Smooth muscle cell (in vitro differentiated cells): ENCODE measurements at regions not wholly inside any gene's neighbourhood (a gene's known extent, or its start where the extent isn't known, plus 50 kb on each side); places are given as distances from the start of the nearest gene placed in this dataset.
"Not testable (repeated sequence)": the region's sequence is repeated elsewhere in the genome, so short reads cannot be mapped to it uniquely, and the experiment has no call there.

Source experiments
- DNase-seq: peaks from one replicate; lab custom pipeline; 2025; ENCODE audit not compliant: unreplicated experiment; lab: John Stamatoyannopoulos, UW
- H2AFZ ChIP-seq: fragments of 200-600 bp; sonication (generic); 2 replicates; pipeline ENCODE4 v1.6.0; 2016; ENCODE audit warnings: antibody characterized with exemption, low read depth, mild to moderate bottlenecking
- H3F3A ChIP-seq: fragments of 200-600 bp; sonication (generic); 2 replicates; pipeline ENCODE4 v1.6.0; 2017; ENCODE audit warnings: antibody characterized with exemption, low read depth
- H3K27ac ChIP-seq: fragments of 200-600 bp; sonication (generic); 2 replicates; pipeline ENCODE4 v1.5.1; 2016; ENCODE audit warnings: low read depth, mild to moderate bottlenecking
- H3K27me3 ChIP-seq: fragments of 200-600 bp; sonication (generic); 2 replicates; pipeline ENCODE4 v1.6.1; 2016; ENCODE audit warnings: low read depth, mild to moderate bottlenecking
- H3K36me3 ChIP-seq: fragments of 200-600 bp; sonication (generic); 2 replicates; pipeline ENCODE4 v1.5.1; 2016; ENCODE audit warnings: low read depth
- H3K4me1 ChIP-seq: fragments of 200-600 bp; sonication (generic); 2 replicates; pipeline ENCODE4 v1.5.1; 2016; ENCODE audit warnings: low read depth
- H3K4me2 ChIP-seq: fragments of 200-600 bp; sonication (generic); 2 replicates; pipeline ENCODE4 v1.6.0; 2016; ENCODE audit warnings: mild to moderate bottlenecking
- H3K4me3 ChIP-seq: fragments of 200-600 bp; sonication (generic); 2 replicates; pipeline ENCODE4 v1.5.1; 2016; ENCODE audit warnings: mild to moderate bottlenecking
- H3K79me2 ChIP-seq: fragments of 200-600 bp; sonication (generic); 2 replicates; pipeline ENCODE4 v1.6.0; 2016; ENCODE audit warnings: low read depth, mild to moderate bottlenecking
- H3K9ac ChIP-seq: fragments of 200-600 bp; sonication (generic); 2 replicates; pipeline ENCODE4 v1.6.0; 2016; ENCODE audit warnings: low read depth
- H3K9me3 ChIP-seq: fragments of 200-600 bp; sonication (generic); replicated peaks from 2 replicates; pipeline ENCODE4 v1.5.1; 2016; ENCODE audit warnings: low read depth
- H4K20me1 ChIP-seq: fragments of 200-600 bp; sonication (generic); 2 replicates; pipeline ENCODE4 v1.6.0; 2016; ENCODE audit warnings: low read depth
- CTCF ChIP-seq: fragments of 200-600 bp; sonication (generic); IDR thresholded peaks from 2 replicates; pipeline ENCODE4 v1.5.1; 2017; ENCODE audit warnings: borderline replicate concordance, mild to moderate bottlenecking, antibody characterized with exemption; ENCODE audit not compliant: insufficient read depth, poor library complexity, severe bottlenecking
- WGBS: methylation state at CpG from one replicate; pipeline ENCODE4 v1.1.7; 2016; ENCODE audit warnings: low lambda C conversion rate; 5-methylcytosine and 5-hydroxymethylcytosine counted together

GRCh38 chr12:58106195-58106594 is 164.8 kb downstream of the ATP23 start:
- H3K9ac ChIP-seq, result no peak overlapping the region
- WGBS, result 93% methylated on average over 3 of the region's 3 CpGs
- H3K27ac ChIP-seq, result no peak overlapping the region
- H4K20me1 ChIP-seq, result no peaks in the 10 kb centered on the region
- H3K4me1 ChIP-seq, result no peaks in the 10 kb centered on the region
- H3K79me2 ChIP-seq, result no peaks in the 10 kb centered on the region
- H3K4me3 ChIP-seq, result no peak overlapping the region
- H2AFZ ChIP-seq, result no peak overlapping the region
- no peaks in the 10 kb centered on the region for H3K9me3 ChIP-seq
- TF ChIP-seq CTCF, result no peak
- H3K36me3 ChIP-seq, result no peaks in the 10 kb centered on the region
- no peak overlapping the region for H3K4me2 ChIP-seq
- no peaks in the 10 kb centered on the region for H3F3A ChIP-seq
- H3K27me3 ChIP-seq, result no peaks in the 10 kb centered on the region
- no peak for DNase-seq

GRCh38 chr12:58117201-58117600 is 175.8 kb downstream of the ATP23 start:
- Histone ChIP-seq H3K9me3 (no peaks in the 10 kb centered on the region), H3K27ac (no peak overlapping the region), H4K20me1 (no peaks in the 10 kb centered on the region), H3K4me1 (no peaks in the 10 kb centered on the region), H3K4me3 (no peak overlapping the region), H3K36me3 (no peaks in the 10 kb centered on the region), H3K79me2 (no peaks in the 10 kb centered on the region), H3K27me3 (no peaks in the 10 kb centered on the region), H3K9ac (no peak overlapping the region), H3K4me2 (no peak overlapping the region), H2AFZ (no peak overlapping the region), H3F3A (no peaks in the 10 kb centered on the region)
- DNase-seq, result no peak
- TF ChIP-seq CTCF, result no peak
- WGBS, result 80% methylated on average over 3 of the region's 3 CpGs

- H3K36me3 ChIP-seq, result no peaks in the 10 kb centered on the region
- no peak overlapping the region for H3K4me3 ChIP-seq
- no peak overlapping the region for H2AFZ ChIP-seq
- no peak overlapping the region for H3K27ac ChIP-seq
- no peaks in the 10 kb centered on the region for H4K20me1 ChIP-seq
- H3K79me2 ChIP-seq, result no peaks in the 10 kb centered on the region
- WGBS, result 85% methylated on average over 4 of the region's 4 CpGs
- H3F3A ChIP-seq, result no peaks in the 10 kb centered on the region
- no peaks in the 10 kb centered on the region for H3K27me3 ChIP-seq
- no peak overlapping the region for H3K4me2 ChIP-seq
- no peaks in the 10 kb centered on the region for H3K9me3 ChIP-seq
- no peak overlapping the region for H3K9ac ChIP-seq
- no peak for TF ChIP-seq CTCF
- H3K4me1 ChIP-seq, result no peaks in the 10 kb centered on the region
- no peak for DNase-seq
Observed at GRCh38 chr12:58117667-58118066, 176.3 kb downstream of the ATP23 start.

- not testable (repeated sequence) for H4K20me1 ChIP-seq, H3K4me1 ChIP-seq, H3K79me2 ChIP-seq, DNase-seq, H3K9me3 ChIP-seq, H3K27me3 ChIP-seq, H3K4me3 ChIP-seq, H3K27ac ChIP-seq, H2AFZ ChIP-seq, H3K36me3 ChIP-seq, H3F3A ChIP-seq, H3K9ac ChIP-seq, H3K4me2 ChIP-seq
Observed at GRCh38 chr12:58125761-58126160, 184.4 kb downstream of the ATP23 start.
